ENCODE measurements at regions not wholly inside any gene's neighbourhood (a gene's known extent, or its start where the extent isn't known, plus 50 kb on each side); places are given as distances from the start of the nearest gene placed in this dataset.
"Not testable (repeated sequence)": the region's sequence is repeated elsewhere in the genome, so short reads cannot be mapped to it uniquely, and the experiment has no call there.

- TF ChIP-seq REST (IDR thresholded peaks at IDR 0.05; ENCODE audit: unreplicated experiment) (no peak), ZNF331 (CRISPR knock-in tag; IDR thresholded peaks at IDR 0.05; ENCODE audit: low read depth) (no peak)
These were observed 102.6 kb upstream of the PRB2 start (continued) for GRCh38 chr12:11497995-11498394.

GRCh38 chr12:11498574-11498973 lies 103.2 kb upstream of the PRB2 start:
- peak; percentile 13; the same call in 1 of the 3 replicates for ATAC-seq
- H3K27ac ChIP-seq (ENCODE audit: low read depth); H3K4me1 ChIP-seq (ENCODE audit: insufficient read depth); H3K4me2 ChIP-seq; H3K4me3 ChIP-seq; H3K36me3 ChIP-seq (ENCODE audit: insufficient read depth); H3K27ac Mint-ChIP-seq; H3K4me3 Mint-ChIP-seq; H3F3A ChIP-seq (replicated peaks; ENCODE audit: low read depth); H3K9me2 ChIP-seq (ENCODE audit: insufficient read depth); H3K9me3 Mint-ChIP-seq; H3K4me1 Mint-ChIP-seq; DNase-seq (ENCODE audit: low spot score); H3K36me3 Mint-ChIP-seq (ENCODE audit: low read depth); H4K20me1 ChIP-seq (replicated peaks; ENCODE audit: insufficient read depth); H3K79me2 ChIP-seq (replicated peaks; ENCODE audit: insufficient read depth); H2AFZ ChIP-seq: not testable (repeated sequence)
- H3K27me3 Mint-ChIP-seq (ENCODE audit: insufficient read depth, low read depth, poor library complexity) = peaks cover 16% of the 10 kb centered on the region
- H3K27me3 ChIP-seq (ENCODE audit: insufficient read depth) = peaks cover 35% of the 10 kb centered on the region
- peak; percentile 46 to 65 for TF ChIP-seq CTCF (conservative IDR thresholded peaks at IDR 0.05; ENCODE audit: low read depth in 2 of 2)

GRCh38 chr12:11499806-11500187 lies 104.4 kb upstream of the PRB2 start:
- Mint-ChIP-seq H3K9me3 (no peaks in the 10 kb centered on the region), H3K27me3 (ENCODE audit: insufficient read depth, low read depth, poor library complexity) (peaks cover 16% of the 10 kb centered on the region), H3K4me1 (peaks cover 6% of the 10 kb centered on the region), H3K36me3 (ENCODE audit: low read depth) (no peaks in the 10 kb centered on the region), H3K4me3 (peak overlapping the region; percentile 66), H3K27ac (no peak overlapping the region)
- Histone ChIP-seq H3K4me1 (ENCODE audit: insufficient read depth) (no peaks in the 10 kb centered on the region; the same call in 1 of the 2 replicates), H3K9me2 (ENCODE audit: insufficient read depth) (no peaks in the 10 kb centered on the region), H4K20me1 (replicated peaks; ENCODE audit: insufficient read depth) (no peaks in the 10 kb centered on the region), H2AFZ (0 out of 2 replicates have a peak overlapping the region, but pooled peaks have one; percentile 84), H3K4me2 (peak overlapping the region; percentile 92), H3K27me3 (ENCODE audit: insufficient read depth) (peaks cover 35% of the 10 kb centered on the region), H3K36me3 (ENCODE audit: insufficient read depth) (no peaks in the 10 kb centered on the region), H3F3A (replicated peaks; ENCODE audit: low read depth) (no peaks in the 10 kb centered on the region), H3K79me2 (replicated peaks; ENCODE audit: insufficient read depth) (no peaks in the 10 kb centered on the region), H3K4me3 (peak overlapping the region; percentile 65), H3K27ac (ENCODE audit: low read depth) (no peak overlapping the region)
- TF ChIP-seq REST (IDR thresholded peaks at IDR 0.05; ENCODE audit: unreplicated experiment) (no peak), ETS1 (IDR thresholded peaks at IDR 0.05) (no peak), CTCF (conservative IDR thresholded peaks at IDR 0.05; ENCODE audit: low read depth in 2 of 2) (peak in 1 of 2 experiments; percentile 37; a peak in 2 of 4 replicates), NANOG (IDR thresholded peaks at IDR 0.05; ENCODE audit: borderline replicate concordance) (no peak)
- DNase-seq (ENCODE audit: low spot score) = no peak
- ATAC-seq = peak; percentile 10
